HuH-7.5 (cell line): ENCODE measurements at regions not wholly inside any gene's neighbourhood (a gene's known extent, or its start where the extent isn't known, plus 50 kb on each side); places are given as distances from the start of the nearest gene placed in this dataset.

Source experiments
- DNase-seq: peaks from one replicate; pipeline ENCODE4 v3.0.0; 2011; ENCODE audit warnings: low spot score

DNA sequence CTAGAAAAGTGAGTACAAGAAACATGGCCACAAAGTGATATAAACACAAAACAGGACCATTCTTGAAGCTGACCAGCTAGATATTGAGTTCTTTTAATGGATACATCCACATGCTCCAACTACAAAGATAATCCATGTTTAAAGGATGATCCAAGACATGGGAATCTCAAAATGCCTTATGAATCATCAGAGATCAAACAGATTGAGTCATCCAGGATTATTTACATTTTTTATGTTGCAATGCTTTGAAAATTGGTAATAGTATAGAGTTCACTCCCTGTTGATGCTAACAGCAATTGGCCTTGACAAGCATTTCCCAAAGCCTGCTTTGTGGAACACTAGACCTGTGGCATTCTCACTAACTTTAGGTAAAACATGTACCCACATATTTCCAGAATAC, 293.0 kb upstream of the TBX3 start:
- no peak for DNase-seq

DNA sequence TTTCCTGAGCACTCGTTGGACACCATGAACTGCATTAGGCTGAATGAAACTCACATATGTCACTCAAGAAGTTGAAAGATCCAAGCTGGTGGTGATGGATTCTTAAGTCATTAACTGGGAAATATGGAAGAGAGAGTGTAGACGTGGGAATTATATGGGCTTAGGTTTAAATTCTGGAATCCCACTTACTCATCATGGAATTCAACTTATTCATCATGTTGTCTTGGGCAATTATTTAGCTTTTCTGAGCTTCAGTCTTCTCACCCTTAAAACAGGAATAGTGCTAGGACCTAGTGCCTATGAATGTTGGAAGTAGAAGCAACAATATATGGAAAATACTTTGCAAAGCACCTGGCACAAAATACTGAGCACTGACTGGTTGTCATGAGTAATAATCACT, 292.4 kb upstream of the TBX3 start:
- no peak for DNase-seq

GRCh38 chr12:114975640-114976310, 291.8 kb upstream of the TBX3 start:
- no peak for DNase-seq

DNA sequence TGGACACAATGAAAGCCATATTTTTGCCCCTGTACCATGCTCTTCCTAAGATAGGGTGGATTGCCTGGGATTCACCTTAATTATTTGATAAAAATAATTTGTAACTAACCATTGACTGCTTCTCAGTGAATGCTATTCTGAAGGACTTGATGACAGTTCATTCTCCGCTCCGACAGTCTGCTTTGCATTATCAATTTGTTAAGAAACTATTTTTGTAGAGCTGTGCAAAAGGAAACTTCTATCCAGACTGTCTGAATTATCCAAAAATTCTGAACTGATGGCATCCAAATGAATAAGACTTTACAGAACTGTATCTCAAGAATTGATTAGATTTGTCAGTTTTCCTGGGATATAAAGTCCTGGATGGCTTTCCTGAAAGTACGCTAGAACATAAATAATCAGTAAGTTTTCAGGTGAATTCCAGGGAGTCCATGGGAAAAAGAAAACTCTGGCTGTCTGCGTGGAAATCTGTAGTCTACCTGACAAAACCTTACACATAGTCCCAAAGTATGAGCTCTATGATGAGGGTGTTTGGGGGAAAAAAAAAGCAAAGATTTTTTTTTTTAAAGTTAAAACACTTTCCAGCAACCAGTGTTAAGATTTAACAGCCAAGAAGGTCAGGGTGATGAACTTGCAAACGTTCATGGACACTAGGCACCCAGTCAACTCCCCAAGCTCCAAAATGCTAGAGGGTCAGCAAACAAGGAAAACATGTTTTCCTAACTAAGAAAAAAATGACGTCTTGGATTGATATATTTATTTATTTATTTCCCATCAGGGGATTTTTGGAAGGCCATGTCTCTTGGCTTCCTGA, 291.1 kb upstream of the TBX3 start:
- DNase-seq, result no peak

GRCh38 chr12:114974333-114974732, 290.4 kb upstream of the TBX3 start:
- no peak for DNase-seq

- no peak for DNase-seq
Measured at GRCh38 chr12:114968727-114969126, 284.8 kb upstream of the TBX3 start.

- no peak for DNase-seq
Measured at GRCh38 chr12:114967151-114967550, 283.2 kb upstream of the TBX3 start.

GRCh38 chr12:114964841-114965240, 280.9 kb upstream of the TBX3 start:
- DNase-seq, result no peak

DNA sequence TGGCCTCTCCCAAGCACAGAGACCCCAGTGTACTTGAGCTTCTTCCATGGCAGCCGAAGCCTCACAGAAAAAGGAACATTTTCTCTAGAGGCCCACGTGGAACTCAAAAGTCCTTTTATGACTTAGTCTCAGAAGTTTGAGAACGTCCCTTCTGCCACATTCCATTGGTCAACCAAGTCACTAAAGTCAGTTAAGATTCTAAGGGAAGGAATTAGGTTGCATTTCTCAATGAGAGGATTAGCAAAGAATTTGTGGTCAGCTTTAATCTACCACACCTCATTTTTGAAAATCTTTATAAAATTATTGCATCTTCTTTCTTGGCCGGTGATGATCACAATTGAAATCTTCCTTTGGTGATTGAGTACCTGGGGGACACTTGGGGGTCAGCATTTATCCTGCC, 279.9 kb upstream of the TBX3 start:
- no peak for DNase-seq

DNA sequence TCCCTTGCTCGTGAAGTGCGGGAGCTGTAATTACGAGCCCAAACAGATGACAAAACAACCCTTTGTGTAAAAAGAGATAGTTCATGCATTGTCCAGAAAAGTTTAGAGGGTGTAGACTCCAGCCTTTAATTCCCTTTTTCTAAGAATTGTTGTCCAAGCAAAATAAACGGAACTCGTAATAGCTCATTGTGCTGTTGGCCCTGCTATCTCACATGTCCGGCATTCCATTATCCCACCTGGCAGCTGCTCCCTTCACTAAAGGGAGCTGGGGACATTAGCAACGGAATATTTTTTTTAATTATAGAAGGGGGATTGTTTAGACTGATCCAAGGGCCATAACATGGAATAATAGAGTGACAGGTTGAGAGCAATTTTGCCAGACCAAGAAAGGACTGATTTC, 277.5 kb upstream of the TBX3 start:
- no peak for DNase-seq

- no peak for DNase-seq
Measured at GRCh38 chr12:114958538-114958937, 274.6 kb upstream of the TBX3 start.

DNA sequence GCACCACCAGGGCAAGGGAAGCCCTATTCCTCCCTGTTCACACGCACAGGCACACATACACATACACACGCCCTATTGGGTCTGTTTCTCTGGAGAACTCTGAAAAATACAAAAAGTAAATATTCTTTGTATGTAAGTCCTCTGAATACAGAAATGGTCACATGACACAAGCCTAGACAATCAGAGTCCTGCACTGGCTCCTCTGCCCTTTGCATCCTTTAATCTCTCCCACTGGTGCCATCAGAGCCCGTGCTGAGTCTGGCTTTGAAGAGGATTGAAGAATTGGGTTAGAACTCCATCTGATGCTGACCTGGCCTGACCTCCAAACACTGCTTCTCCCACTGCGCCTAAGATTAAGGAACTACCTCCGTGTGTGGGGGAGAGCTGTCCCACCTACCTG, 273.2 kb upstream of the TBX3 start:
- DNase-seq, result no peak

DNA sequence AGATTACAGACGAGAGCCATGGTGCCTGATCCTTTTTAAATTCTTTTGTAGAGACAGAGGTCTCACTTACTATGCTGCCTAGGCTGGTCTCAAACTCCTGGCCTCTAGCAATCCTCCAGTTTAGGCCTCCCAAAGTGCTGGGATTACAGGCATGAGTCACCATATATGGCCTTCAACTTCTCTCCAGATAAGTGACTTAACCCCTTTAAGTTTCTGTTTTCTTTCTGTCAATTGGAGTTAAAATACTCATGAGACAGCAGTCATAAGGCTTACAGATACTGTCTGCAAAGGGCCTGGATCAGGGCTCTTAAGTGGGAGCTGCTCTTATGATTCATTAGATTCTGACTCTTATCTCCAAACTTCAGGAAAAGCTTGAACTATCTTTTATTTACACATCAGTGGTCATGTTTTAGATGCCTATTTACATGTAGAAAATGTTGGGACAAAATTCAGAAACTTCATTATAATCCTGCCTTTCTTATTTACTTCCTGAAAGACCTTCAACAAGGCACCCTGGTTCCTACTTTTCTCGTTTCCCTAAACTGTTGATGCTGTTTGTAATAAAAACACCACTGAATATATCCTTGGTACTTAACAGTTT, 271.5 kb upstream of the TBX3 start:
- no peak for DNase-seq

GRCh38 chr12:114954511-114955055, 270.6 kb upstream of the TBX3 start:
- no peak for DNase-seq

GRCh38 chr12:114952573-114953271, 268.7 kb upstream of the TBX3 start:
- DNase-seq, result no peak

DNA sequence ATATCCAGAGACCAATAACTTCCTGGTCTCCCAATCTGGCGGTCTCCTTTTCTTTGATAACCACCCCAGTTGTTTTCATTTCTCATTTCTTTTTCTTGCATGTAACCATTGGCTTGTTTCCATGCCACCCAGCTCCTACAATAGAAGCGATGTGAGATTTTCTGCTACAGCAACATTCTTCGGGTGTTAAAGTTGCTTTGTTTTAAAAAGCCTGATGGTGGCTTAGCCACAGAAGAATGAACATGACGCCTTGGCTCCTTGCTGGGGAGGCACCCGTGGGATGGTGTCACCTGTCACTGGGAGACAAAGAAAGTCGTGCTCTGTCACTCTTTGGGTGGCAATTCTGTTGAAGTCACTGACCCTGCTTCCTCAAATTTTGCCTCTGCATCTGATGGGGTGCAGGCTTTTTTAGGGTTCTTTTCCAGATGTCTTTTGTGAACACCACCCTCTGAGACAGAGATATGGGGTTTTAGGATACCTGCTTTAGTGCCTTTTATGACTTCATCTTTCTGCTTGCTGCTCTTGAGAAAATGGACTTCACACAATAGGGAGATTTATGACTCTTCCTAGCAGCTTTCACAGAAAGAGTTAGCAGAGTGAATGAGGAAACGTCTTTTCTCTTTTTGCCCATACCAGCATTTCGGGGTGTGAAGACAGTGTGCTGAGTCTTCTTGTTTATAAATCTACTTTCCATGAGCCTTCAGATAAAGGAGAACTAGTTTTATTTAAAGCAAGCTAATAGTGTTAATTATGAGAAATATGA, 265.3 kb upstream of the TBX3 start:
- DNase-seq, result no peak

DNA sequence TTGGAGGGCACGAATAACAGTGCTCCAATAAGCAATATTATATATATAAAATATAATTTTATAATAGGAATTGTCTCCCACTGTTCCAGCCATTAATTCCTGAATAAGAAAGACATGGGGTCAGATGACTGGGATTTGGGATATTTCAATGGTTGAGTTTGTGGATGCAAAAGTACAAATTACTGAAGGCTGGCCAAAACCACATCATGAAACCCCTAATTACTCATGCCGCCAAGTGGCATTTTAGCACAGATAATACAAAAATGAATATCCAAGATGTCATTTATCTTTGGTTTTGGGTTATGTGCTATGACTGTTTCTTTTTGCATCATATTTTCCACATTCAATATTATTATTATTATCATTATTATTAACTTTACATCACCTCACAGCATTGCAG, 261.4 kb upstream of the TBX3 start:
- no peak for DNase-seq

DNA sequence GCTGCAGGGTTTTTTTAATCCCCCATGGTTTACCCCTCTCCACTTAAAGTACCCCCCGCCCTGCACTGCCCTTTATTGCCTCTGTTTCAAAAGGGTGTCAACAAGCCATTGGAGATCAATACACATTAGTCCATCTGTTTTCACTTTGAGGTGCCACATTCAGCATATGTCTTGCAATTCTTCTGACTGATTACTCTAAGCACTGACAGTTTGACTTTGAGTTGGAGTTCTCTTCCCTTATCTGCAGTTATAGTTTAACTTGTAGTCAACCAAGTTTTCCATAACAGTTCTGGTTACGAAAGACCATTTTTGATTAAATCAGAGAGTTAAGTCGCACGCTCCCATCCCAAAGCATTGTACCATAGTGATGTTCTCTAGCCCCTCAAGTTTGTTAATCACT, 260.8 kb upstream of the TBX3 start:
- DNase-seq, result no peak

DNA sequence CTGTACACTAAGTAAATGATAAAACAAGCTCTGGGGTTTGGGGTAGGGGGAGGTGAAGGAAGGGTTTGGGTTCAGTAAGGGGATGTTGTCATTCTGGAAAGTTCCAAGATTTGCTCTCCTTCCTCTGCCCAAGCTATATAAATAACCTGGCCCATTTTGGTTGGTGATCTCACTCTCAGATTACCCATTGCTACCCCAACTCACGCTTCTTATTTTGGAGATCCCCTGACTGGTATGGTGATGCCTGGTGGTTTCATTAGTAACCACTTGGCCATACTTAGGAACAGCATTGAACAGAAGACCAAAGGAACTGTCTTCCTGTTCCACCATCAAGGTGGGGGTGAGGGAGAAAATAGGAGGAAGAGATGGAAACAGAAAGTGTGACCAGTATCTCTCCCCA, 259.6 kb upstream of the TBX3 start:
- DNase-seq, result no peak

DNA sequence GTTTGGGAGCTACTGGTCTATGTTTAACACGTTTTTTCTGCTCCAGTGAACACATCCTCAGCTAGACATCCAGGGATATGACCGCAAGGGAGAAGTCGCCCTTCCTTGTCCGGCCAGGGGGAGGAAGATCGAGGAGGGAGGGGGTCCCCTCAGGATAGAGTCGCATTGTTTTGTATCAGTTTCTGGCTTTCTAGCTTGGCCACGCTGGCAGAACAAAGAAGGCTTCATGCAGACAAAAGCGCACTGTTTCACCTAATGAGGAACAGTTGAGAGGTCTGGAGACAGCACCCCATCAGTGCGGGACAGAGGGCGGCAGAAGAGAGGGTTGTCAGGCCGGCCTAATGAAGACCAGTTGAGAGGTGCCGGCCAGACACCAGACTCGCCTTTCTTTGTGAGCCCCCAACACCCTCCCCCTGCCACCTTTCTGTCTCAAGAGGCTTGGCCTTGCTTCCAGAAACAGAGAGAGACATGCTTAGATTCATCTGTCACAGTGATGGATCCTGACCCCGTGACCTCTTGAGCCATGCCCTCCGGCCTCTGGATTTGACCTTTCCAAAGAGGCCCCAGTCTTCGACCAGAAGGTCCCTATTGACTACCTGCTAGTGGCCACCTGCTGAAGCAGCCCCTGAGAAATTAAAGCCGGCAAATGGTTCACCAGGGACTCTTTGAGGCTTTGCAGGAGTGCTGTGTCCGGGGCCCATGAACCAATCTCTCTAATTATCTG, 254.7 kb upstream of the TBX3 start:
- DNase-seq, result no peak
